HUES64 (cell line): ENCODE measurements at regions not wholly inside any gene's neighbourhood (a gene's known extent, or its start where the extent isn't known, plus 50 kb on each side); places are given as distances from the start of the nearest gene placed in this dataset.
"Not testable (repeated sequence)": the region's sequence is repeated elsewhere in the genome, so short reads cannot be mapped to it uniquely, and the experiment has no call there.

Experiments used
- H3K27ac ChIP-seq: 2 replicates; pipeline ENCODE4 v1.7.0; 2013; ENCODE audit warnings: low read depth, low read length, inconsistent platforms
- H3K27me3 ChIP-seq: 2 replicates; pipeline ENCODE4 v1.6.1; 2013; ENCODE audit warnings: mild to moderate bottlenecking, low read length; ENCODE audit not compliant: insufficient read depth
- H3K36me3 ChIP-seq: 2 replicates; pipeline ENCODE4 v1.6.1; 2013; ENCODE audit warnings: mild to moderate bottlenecking, low read length; ENCODE audit not compliant: insufficient read depth
- H3K4me1 ChIP-seq: 2 replicates; pipeline ENCODE4 v1.6.1; 2013; ENCODE audit warnings: mild to moderate bottlenecking, low read length, moderate library complexity; ENCODE audit not compliant: insufficient read depth
- H3K4me3 ChIP-seq: 2 replicates; pipeline ENCODE4 v1.5.1; 2013; ENCODE audit warnings: mild to moderate bottlenecking, low read length, moderate library complexity
- H3K9ac ChIP-seq: 2 replicates; pipeline ENCODE4 v1.6.1; 2013; ENCODE audit warnings: mild to moderate bottlenecking, low read depth, low read length
- H3K9me3 ChIP-seq: 2 replicates; pipeline ENCODE4 v1.6.1; 2013; ENCODE audit warnings: low read depth, low read length; ENCODE audit not compliant: insufficient read depth
- WGBS: fragments of 150-250, 120-280 bp; methylation state at CpG from one replicate; pipeline ENCODE4 v1.1.7; 2013; ENCODE audit warnings: missing lambda C conversion rate; 5-methylcytosine and 5-hydroxymethylcytosine counted together

GRCh38 chr7:57740126-57740525 lies 290.1 kb downstream of the ZNF716 start:
- not testable (repeated sequence) for H3K9ac ChIP-seq, H3K36me3 ChIP-seq, H3K4me1 ChIP-seq, H3K27ac ChIP-seq, H3K4me3 ChIP-seq, H3K27me3 ChIP-seq
- peaks cover 38% of the 10 kb centered on the region for H3K9me3 ChIP-seq
- WGBS, result 73% methylated on average over 3 of the region's 3 CpGs

GRCh38 chr7:57769131-57769530 lies 319.2 kb downstream of the ZNF716 start:
- WGBS, result 87% methylated on average over 5 of the region's 5 CpGs
- Histone ChIP-seq H3K27me3 (no peaks in the 10 kb centered on the region), H3K9me3 (peaks cover 79% of the 10 kb centered on the region), H3K4me3 (no peak overlapping the region), H3K9ac (no peak overlapping the region), H3K36me3 (no peaks in the 10 kb centered on the region), H3K27ac (no peak overlapping the region), H3K4me1 (no peaks in the 10 kb centered on the region)

GRCh38 chr7:57769958-57770357 lies 320.0 kb downstream of the ZNF716 start:
- no peaks in the 10 kb centered on the region for H3K36me3 ChIP-seq
- peaks cover 79% of the 10 kb centered on the region for H3K9me3 ChIP-seq
- H3K27ac ChIP-seq, result no peak overlapping the region
- H3K4me1 ChIP-seq, result no peaks in the 10 kb centered on the region
- no peak overlapping the region for H3K4me3 ChIP-seq
- H3K27me3 ChIP-seq, result no peaks in the 10 kb centered on the region
- 93% methylated on average over 24 of the region's 24 CpGs for WGBS
- H3K9ac ChIP-seq, result no peak overlapping the region

GRCh38 chr7:57772126-57772924 lies 322.3 kb downstream of the ZNF716 start:
- H3K9ac ChIP-seq, result no peak overlapping the region
- no peaks in the 10 kb centered on the region for H3K27me3 ChIP-seq
- no peak overlapping the region for H3K4me3 ChIP-seq
- H3K4me1 ChIP-seq, result no peaks in the 10 kb centered on the region
- 93% methylated on average over 40 of the region's 42 CpGs for WGBS
- H3K9me3 ChIP-seq, result peaks cover 86% of the 10 kb centered on the region
- no peaks in the 10 kb centered on the region for H3K36me3 ChIP-seq
- no peak overlapping the region for H3K27ac ChIP-seq

- Histone ChIP-seq H3K4me3 (no peak overlapping the region), H3K4me1 (no peaks in the 10 kb centered on the region), H3K27ac (no peak overlapping the region), H3K9ac (no peak overlapping the region), H3K27me3 (no peaks in the 10 kb centered on the region), H3K9me3 (peaks cover 93% of the 10 kb centered on the region), H3K36me3 (no peaks in the 10 kb centered on the region)
- 92% methylated on average over 13 of the region's 13 CpGs for WGBS
Observed at GRCh38 chr7:57774300-57774699, 324.3 kb downstream of the ZNF716 start.

GRCh38 chr7:57775396-57776088 lies 325.6 kb downstream of the ZNF716 start:
- 87% methylated on average over 17 of the region's 17 CpGs for WGBS
- Histone ChIP-seq H3K27me3 (no peaks in the 10 kb centered on the region), H3K4me3 (no peak overlapping the region), H3K27ac (no peak overlapping the region), H3K36me3 (no peaks in the 10 kb centered on the region), H3K9ac (no peak overlapping the region), H3K9me3 (peaks cover 86% of the 10 kb centered on the region), H3K4me1 (no peaks in the 10 kb centered on the region)

- not testable (repeated sequence) for H3K36me3 ChIP-seq, H3K4me3 ChIP-seq, H3K27ac ChIP-seq, H3K4me1 ChIP-seq, H3K27me3 ChIP-seq, H3K9ac ChIP-seq
- 95% methylated on average over 36 of the region's 36 CpGs for WGBS
- H3K9me3 ChIP-seq, result peaks cover 86% of the 10 kb centered on the region
Observed at GRCh38 chr7:57776136-57776856, 326.3 kb downstream of the ZNF716 start.

GRCh38 chr7:57789130-57789529 lies 339.2 kb downstream of the ZNF716 start:
- Histone ChIP-seq H3K4me3 (no peak overlapping the region), H3K9me3 (peaks cover 46% of the 10 kb centered on the region), H3K27ac (no peak overlapping the region), H3K4me1 (no peaks in the 10 kb centered on the region), H3K9ac (no peak overlapping the region), H3K27me3 (no peaks in the 10 kb centered on the region), H3K36me3 (no peaks in the 10 kb centered on the region)
- 90% methylated on average over 10 of the region's 10 CpGs for WGBS

GRCh38 chr7:57819491-57819981 lies 369.6 kb downstream of the ZNF716 start:
- Histone ChIP-seq H3K27ac (no peak overlapping the region), H3K9me3 (peaks cover 73% of the 10 kb centered on the region), H3K9ac (no peak overlapping the region), H3K36me3 (no peaks in the 10 kb centered on the region), H3K4me1 (no peaks in the 10 kb centered on the region), H3K4me3 (no peak overlapping the region), H3K27me3 (no peaks in the 10 kb centered on the region)
- WGBS, result 93% methylated on average over 30 of the region's 30 CpGs

- Histone ChIP-seq H3K27me3 (no peaks in the 10 kb centered on the region), H3K9me3 (peaks cover 70% of the 10 kb centered on the region), H3K4me1 (no peaks in the 10 kb centered on the region), H3K4me3 (no peak overlapping the region), H3K9ac (no peak overlapping the region), H3K36me3 (no peaks in the 10 kb centered on the region), H3K27ac (no peak overlapping the region)
- WGBS, result 83% methylated on average over 16 of the region's 16 CpGs
Observed at GRCh38 chr7:57820477-57820876, 370.5 kb downstream of the ZNF716 start.
